Gastroesophageal sphincter (tissue), 3 donors: ENCODE measurements at regions not wholly inside any gene's neighbourhood (a gene's known extent, or its start where the extent isn't known, plus 50 kb on each side); places are given as distances from the start of the nearest gene placed in this dataset.

ENCODE experiments used
- POLR2A ChIP-seq, 2 donors: fragments of 450-650 bp; IDR thresholded peaks; one replicate each; pipeline ENCODE4 v1.6.1; 2017; ENCODE audit warnings: antibody characterized with exemption in 2 of 2, mild to moderate bottlenecking in 2 of 2, moderate library complexity in 1 of 2
- POLR2AphosphoS5 ChIP-seq: sonication (generic); formaldehyde crosslinking; IDR thresholded peaks from one replicate; pipeline ENCODE4 v1.6.1; 2017; ENCODE audit warnings: antibody characterized with exemption
- TF ChIP-seq, protein P1 (sequence below), 4 experiments: fragments of 200-600 bp in 2 of 4; fragments of 450-650 bp in 2 of 4; sonication (generic) in 1 of 4; IDR thresholded peaks; one replicate each; pipeline ENCODE4 v1.5.1; 2017 to 2019; ENCODE audit warnings: antibody characterized with exemption in 4 of 4, mild to moderate bottlenecking in 2 of 4, moderate library complexity in 2 of 4

DNA sequence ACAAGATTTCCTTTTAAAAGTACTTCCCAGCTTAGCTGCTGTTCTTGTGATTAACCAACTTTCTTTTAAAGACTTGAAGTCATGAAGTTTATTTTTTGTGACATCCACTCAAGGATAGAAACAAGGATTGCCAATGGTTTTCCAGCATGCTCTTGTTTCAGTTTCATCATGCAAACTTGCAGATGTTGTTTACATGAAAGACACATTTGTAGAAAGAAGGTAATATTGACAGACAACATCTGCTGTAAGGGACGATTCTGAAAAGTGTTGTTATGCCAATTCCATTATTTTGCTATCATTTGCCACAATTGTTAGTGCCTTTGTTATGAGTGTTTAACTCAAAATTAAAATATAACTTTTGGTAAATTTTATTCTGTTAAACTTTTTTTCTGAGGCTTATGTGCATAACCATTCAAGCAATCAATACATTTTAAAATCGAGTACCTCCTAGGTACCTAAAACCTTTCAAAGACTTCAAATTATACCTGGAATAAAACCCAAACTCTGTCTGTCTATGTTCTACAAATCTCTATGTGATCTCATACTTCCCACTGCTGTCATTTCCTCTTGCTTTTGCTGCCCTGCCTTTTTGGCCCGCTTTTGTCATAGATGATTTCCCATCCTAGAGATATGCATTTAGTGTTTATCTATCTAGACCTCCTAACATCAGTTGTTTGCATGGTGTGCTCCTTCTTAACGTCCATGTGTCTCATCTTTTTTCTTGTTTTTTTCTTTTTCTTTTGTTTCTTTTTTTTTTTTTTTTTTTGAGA is 630.4 kb downstream of the NR2F2 start:
- TF ChIP-seq, protein P1, sequence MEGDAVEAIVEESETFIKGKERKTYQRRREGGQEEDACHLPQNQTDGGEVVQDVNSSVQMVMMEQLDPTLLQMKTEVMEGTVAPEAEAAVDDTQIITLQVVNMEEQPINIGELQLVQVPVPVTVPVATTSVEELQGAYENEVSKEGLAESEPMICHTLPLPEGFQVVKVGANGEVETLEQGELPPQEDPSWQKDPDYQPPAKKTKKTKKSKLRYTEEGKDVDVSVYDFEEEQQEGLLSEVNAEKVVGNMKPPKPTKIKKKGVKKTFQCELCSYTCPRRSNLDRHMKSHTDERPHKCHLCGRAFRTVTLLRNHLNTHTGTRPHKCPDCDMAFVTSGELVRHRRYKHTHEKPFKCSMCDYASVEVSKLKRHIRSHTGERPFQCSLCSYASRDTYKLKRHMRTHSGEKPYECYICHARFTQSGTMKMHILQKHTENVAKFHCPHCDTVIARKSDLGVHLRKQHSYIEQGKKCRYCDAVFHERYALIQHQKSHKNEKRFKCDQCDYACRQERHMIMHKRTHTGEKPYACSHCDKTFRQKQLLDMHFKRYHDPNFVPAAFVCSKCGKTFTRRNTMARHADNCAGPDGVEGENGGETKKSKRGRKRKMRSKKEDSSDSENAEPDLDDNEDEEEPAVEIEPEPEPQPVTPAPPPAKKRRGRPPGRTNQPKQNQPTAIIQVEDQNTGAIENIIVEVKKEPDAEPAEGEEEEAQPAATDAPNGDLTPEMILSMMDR (IDR thresholded peaks at IDR 0.05): no peak
- no peak for TF ChIP-seq POLR2AphosphoS5
- TF ChIP-seq POLR2A (IDR thresholded peaks at IDR 0.05): no peak
